Inflammatory macrophage treated with lipopolysaccharide for 1 hour (primary cell): ENCODE measurements at regions not wholly inside any gene's neighbourhood (a gene's known extent, or its start where the extent isn't known, plus 50 kb on each side); places are given as distances from the start of the nearest gene placed in this dataset.
"Not testable (repeated sequence)": the region's sequence is repeated elsewhere in the genome, so short reads cannot be mapped to it uniquely, and the experiment has no call there.

ENCODE experiments used
- DNase-seq, 2 donors: peaks; one replicate each; pipeline ENCODE4 v3.0.0-alpha.2; 2020 to 2022

DNA sequence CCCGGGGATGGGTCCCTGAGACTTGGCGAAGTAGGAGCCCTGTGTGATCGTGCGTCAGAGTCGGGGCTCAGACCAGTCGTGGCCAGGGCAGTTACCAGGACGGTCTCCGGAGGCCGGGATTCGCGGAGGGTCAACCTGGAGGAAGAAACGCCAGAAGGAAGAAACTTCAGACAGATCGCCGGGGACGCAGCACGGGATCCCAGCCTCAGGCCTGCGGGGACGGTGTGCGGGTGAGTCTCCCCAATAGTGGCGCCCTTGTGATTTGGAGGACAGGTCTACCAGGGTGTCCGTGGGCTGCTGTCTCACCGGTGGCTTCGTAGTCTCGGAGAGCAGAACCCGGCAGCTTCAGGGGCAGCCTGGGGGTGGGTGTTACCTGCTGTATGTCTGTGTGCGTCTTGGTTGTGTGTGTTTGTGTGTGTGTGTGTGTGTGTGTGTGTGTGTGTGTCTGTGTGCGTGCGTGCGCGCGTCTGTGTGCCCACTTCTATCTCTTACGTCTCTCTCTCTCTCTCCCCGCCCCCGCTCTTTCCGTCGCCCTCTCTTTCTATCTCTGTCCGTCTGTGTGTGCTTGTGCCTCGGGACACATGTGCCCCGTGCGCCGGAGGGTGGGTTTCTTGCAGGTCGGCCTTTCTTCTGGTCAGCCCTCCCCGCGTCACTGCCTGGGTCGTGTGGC is 1406.4 kb upstream of the PCDH10 start:
- not testable (repeated sequence) for DNase-seq

DNA sequence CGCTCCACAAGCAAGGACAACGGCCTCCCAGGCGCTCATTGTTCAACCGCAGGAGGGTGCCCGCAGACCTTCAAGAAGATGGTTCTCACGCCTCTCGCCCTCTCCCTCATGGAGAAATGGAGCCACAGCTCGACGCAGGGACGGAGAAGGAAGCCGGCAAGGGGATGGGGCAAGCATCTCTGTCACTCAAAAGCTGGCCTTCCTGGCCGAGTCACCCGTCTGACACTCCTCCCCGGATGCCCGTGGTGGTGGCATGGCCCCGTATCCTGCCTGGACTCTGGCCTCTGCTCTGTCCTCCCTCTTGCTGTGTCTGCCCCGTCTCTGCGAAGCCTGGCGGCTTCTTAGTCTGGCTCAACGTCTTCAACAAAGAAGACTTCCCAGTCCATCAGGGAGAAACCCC is 1405.7 kb upstream of the PCDH10 start:
- DNase-seq = not testable (repeated sequence)

DNA sequence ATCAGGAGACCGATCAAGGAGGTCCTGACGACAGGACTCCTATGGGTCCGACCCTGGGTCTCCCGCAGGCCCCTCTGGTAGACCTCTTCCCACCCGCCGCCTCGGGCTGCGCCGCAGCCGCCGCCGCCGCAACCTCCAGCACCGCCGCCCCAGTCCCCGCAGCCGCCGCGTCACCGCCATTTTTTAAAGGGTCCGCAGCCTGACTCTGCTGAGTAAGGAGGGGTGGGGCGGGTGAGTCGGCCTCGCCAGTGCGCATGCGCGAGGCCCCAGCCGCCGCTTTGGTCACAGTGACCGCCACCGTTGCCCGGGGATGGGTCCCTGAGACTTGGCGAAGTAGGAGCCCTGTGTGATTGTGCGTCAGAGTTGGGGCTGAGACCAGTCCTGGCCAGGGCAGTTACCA is 1401.9 kb upstream of the PCDH10 start:
- not testable (repeated sequence) for DNase-seq

DNA sequence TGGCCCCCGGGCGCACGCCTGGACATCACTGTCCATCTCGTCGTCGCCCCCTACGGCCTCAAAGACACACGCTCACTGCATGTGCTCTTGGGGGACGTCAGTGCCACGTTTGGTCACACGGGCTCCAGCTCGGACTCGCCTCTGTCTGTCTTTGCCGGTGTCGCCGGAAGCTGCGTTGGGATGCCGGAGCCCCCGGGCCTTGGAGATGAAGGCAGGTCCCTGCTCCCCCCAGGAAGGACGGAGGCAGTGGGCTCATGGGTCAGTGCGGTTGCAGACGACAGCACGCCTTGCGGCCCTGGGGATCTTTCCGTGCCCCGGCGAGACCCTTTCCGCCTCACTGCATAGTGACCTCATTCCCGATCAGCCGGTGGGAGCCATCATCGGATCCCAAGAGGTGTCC is 1399.9 kb upstream of the PCDH10 start:
- not testable (repeated sequence) for DNase-seq

DNA sequence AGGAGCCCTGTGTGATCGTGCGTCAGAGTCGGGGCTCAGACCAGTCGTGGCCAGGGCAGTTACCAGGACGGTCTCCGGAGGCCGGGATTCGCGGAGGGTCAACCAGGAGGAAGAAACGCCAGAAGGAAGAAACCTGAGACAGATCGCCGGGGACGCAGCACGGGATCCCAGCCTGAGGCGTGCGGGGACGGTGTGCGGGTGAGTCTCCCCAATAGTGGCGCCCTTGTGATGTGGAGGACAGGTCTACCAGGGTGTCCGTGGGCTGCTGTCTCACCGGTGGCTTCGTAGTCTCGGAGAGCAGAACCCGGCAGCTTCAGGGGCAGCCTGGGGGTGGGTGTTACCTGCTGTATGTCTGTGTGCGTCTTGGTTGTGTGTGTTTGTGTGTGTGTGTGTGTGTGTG is 1399.1 kb upstream of the PCDH10 start:
- not testable (repeated sequence) for DNase-seq

DNA sequence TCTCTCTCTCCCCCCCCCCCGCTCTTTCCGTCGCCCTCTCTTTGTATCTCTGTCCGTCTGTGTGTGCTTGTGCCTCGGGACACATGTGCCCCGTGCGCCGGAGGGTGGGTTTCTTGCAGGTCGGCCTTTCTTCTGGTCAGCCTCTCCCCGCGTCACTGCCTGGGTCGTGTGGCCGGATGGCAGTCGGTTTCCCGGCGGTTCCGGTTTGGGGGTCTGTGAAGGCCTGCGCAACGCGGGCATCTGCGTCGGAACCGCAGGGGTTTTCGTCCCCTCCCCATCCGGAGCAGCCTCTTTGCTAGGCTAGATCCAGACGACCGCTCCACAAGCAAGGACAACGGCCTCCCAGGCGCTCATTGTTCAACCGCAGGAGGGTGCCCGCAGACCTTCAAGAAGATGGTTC is 1398.6 kb upstream of the PCDH10 start:
- DNase-seq = not testable (repeated sequence)

DNA sequence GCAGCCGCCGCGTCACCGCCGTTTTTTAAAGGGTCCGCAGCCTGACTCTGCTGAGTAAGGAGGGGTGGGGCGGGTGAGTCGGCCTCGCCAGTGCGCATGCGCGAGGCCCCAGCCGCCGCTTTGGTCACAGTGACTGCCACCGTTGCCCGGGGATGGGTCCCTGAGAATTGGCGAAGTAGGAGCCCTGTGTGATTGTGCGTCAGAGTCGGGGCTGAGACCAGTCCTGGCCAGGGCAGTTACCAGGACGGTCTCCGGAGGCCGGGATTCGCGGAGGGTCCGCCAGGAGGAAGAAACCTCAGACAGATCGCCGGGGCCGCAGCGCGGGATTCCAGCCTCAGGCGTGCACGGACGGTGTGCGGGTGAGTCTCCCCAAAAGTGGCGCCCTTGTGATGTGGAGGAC is 1386.9 kb upstream of the PCDH10 start:
- not testable (repeated sequence) for DNase-seq

DNA sequence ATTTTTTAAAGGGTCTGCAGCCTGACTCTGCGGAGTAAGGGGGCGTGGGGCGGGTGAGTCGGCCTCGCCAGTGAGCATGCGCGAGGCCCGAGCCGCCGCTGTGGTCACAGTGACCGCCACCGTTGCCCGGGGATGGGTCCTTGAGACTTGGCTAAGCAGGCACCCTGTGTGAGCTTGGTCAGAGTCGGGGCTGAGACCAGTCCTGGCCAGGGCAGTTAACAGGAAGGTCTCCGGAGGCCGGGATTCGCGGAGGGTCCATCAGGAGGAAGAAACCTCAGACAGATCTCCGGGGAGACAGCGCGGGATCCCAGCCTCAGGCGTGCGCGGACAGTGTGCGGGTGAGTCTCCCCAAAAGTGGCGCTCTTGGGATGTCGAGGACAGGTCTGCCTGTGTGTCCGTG is 1384.4 kb upstream of the PCDH10 start:
- no peak for DNase-seq

DNA sequence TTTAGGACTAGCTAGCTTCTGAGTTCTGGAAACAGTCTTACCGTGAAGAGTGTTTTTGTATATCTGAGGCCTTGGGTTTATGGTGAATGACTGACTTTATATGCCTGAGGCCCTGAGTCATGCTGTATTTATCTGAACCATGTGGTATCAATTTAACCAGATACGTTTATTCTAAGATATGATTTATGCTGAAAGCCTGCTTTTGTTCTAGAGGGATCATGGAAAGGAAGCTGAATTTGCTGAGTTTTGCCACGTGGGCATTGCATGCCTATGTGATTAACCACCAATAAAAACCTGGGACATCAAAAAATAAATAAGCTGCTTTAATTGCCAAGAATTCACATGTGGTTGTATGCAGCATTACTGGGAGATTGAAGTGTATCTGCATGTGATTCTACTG is 1374.7 kb upstream of the PCDH10 start:
- DNase-seq = not testable (repeated sequence)

DNA sequence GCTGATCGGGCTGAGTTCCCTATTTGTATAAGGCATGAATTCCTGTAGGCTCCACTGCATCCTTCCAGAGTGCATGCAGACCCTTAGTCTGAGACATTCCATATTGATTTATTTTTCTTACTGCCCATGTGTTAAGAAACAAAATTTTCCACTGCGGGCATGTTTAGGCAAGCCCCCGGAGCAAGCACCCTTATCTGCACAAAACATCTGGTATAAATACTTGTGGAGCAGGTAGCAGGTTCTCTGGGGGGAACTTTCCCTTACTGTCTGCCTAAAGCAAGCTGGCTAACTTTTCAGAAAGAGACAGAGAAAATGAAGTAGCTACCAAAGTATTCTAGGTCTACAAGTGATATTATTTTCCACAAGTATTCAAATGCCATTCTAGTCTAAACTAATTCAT is 1338.5 kb upstream of the PCDH10 start:
- not testable (repeated sequence) for DNase-seq
